HFF-Myc (cell line): ENCODE measurements at regions not wholly inside any gene's neighbourhood (a gene's known extent, or its start where the extent isn't known, plus 50 kb on each side); places are given as distances from the start of the nearest gene placed in this dataset.

Experiments used
- DNase-seq: peaks from one replicate; pipeline ENCODE4 v3.0.0-alpha.2; 2011; ENCODE audit warnings: low read depth; ENCODE audit errors: extremely low read depth
- H3K4me3 ChIP-seq: replicated peaks from 2 replicates; pipeline ENCODE4 v1.5.1; 2011; ENCODE audit warnings: low read depth, mild to moderate bottlenecking, control low read depth, low read length
- CTCF ChIP-seq: IDR thresholded peaks from 2 replicates; pipeline ENCODE4 v1.5.1; 2012; ENCODE audit warnings: mild to moderate bottlenecking, low read depth, low read length, control low read depth; ENCODE audit errors: missing control alignments

GRCh38 chr2:239526038-239526437 is 125.2 kb upstream of the HDAC4 start:
- no peak for DNase-seq
- TF ChIP-seq CTCF, result no peak
- no peak overlapping the region for H3K4me3 ChIP-seq

GRCh38 chr2:239523954-239524330 is 123.1 kb upstream of the HDAC4 start:
- no peak overlapping the region for H3K4me3 ChIP-seq
- no peak for TF ChIP-seq CTCF

GRCh38 chr2:239523147-239523953 is 122.5 kb upstream of the HDAC4 start:
- TF ChIP-seq CTCF, result no peak
- no peak for DNase-seq
- no peak overlapping the region for H3K4me3 ChIP-seq

More at GRCh38 chr2:239523954-239524330, 123.1 kb upstream of the HDAC4 start:
- no peak for DNase-seq

- DNase-seq, result no peak
- no peak overlapping the region for H3K4me3 ChIP-seq
- TF ChIP-seq CTCF, result no peak
Observed at GRCh38 chr2:239522740-239523119, 121.9 kb upstream of the HDAC4 start.

- TF ChIP-seq CTCF, result no peak
- no peak for DNase-seq
- H3K4me3 ChIP-seq, result no peak overlapping the region
Observed at GRCh38 chr2:239522002-239522739, 121.4 kb upstream of the HDAC4 start.

GRCh38 chr2:239521518-239521815 is 120.6 kb upstream of the HDAC4 start:
- H3K4me3 ChIP-seq, result no peak overlapping the region
- no peak for TF ChIP-seq CTCF
- DNase-seq, result no peak
